ENCODE measurements at regions not wholly inside any gene's neighbourhood (a gene's known extent, or its start where the extent isn't known, plus 50 kb on each side); places are given as distances from the start of the nearest gene placed in this dataset.

GRCh38 chr5:15243301-15244020 is 256.5 kb upstream of the FBXL7 start:
- no peak overlapping the region for H3K4me3 ChIP-seq (ENCODE audit: control insufficient read depth, low read depth, low read length)
- no peak for TF ChIP-seq CTCF (conservative IDR thresholded peaks at IDR 0.05; ENCODE audit: control insufficient read depth, insufficient read depth, low read depth, low read length)
- peak; percentile 18 for DNase-seq (ENCODE audit: low read depth)

- H3K4me3 ChIP-seq (ENCODE audit: control insufficient read depth, low read depth, low read length): no peak overlapping the region
- no peak for DNase-seq (ENCODE audit: low read depth)
- TF ChIP-seq CTCF (conservative IDR thresholded peaks at IDR 0.05; ENCODE audit: control insufficient read depth, insufficient read depth, low read depth, low read length): no peak
Measured at GRCh38 chr5:15241216-15241821, 258.7 kb upstream of the FBXL7 start.

- DNase-seq (ENCODE audit: low read depth): no peak
- H3K4me3 ChIP-seq (ENCODE audit: control insufficient read depth, low read depth, low read length): no peak overlapping the region
- no peak for TF ChIP-seq CTCF (conservative IDR thresholded peaks at IDR 0.05; ENCODE audit: control insufficient read depth, insufficient read depth, low read depth, low read length)
Measured at GRCh38 chr5:15238006-15238405, 262.0 kb upstream of the FBXL7 start.

- DNase-seq (ENCODE audit: low read depth): no peak
- H3K4me3 ChIP-seq (ENCODE audit: control insufficient read depth, low read depth, low read length): no peak overlapping the region
- no peak for TF ChIP-seq CTCF (conservative IDR thresholded peaks at IDR 0.05; ENCODE audit: control insufficient read depth, insufficient read depth, low read depth, low read length)
Measured at GRCh38 chr5:15236911-15237508, 263.0 kb upstream of the FBXL7 start.

GRCh38 chr5:15234911-15235310 is 265.1 kb upstream of the FBXL7 start:
- no peak for TF ChIP-seq CTCF (conservative IDR thresholded peaks at IDR 0.05; ENCODE audit: control insufficient read depth, insufficient read depth, low read depth, low read length)
- no peak for DNase-seq (ENCODE audit: low read depth)
- H3K4me3 ChIP-seq (ENCODE audit: control insufficient read depth, low read depth, low read length): no peak overlapping the region

- no peak for TF ChIP-seq CTCF (conservative IDR thresholded peaks at IDR 0.05; ENCODE audit: control insufficient read depth, insufficient read depth, low read depth, low read length)
- no peak overlapping the region for H3K4me3 ChIP-seq (ENCODE audit: control insufficient read depth, low read depth, low read length)
- DNase-seq (ENCODE audit: low read depth): no peak
Measured at GRCh38 chr5:15234366-15234765, 265.6 kb upstream of the FBXL7 start.

All from fibroblast of mammary gland (primary cell).